Nephron (organoid): ENCODE measurements at regions not wholly inside any gene's neighbourhood (a gene's known extent, or its start where the extent isn't known, plus 50 kb on each side); places are given as distances from the start of the nearest gene placed in this dataset.
"Not testable (repeated sequence)": the region's sequence is repeated elsewhere in the genome, so short reads cannot be mapped to it uniquely, and the experiment has no call there.

Experiments used
- H3K27ac Mint-ChIP-seq, 3 experiments: 2 replicates each; pipeline ENCODE4 v1.8.0; 2020; ENCODE audit warnings: mixed read lengths in 3 of 3, mild to moderate bottlenecking in 2 of 3, moderate library complexity in 1 of 3
- H3K27me3 Mint-ChIP-seq: 2 replicates; pipeline ENCODE4 v1.8.0; 2021; ENCODE audit warnings: low read depth, mild to moderate bottlenecking, moderate library complexity, mixed read lengths
- H3K36me3 Mint-ChIP-seq: 2 replicates; pipeline ENCODE4 v1.8.0; 2020; ENCODE audit warnings: low read depth, mixed read lengths
- H3K4me1 Mint-ChIP-seq: 2 replicates; pipeline ENCODE4 v1.8.0; 2020; ENCODE audit warnings: mixed read lengths
- H3K4me3 Mint-ChIP-seq, 3 experiments: 2 replicates each; pipeline ENCODE4 v1.8.0; 2020; ENCODE audit warnings: mild to moderate bottlenecking in 3 of 3, mixed read lengths in 3 of 3, moderate library complexity in 2 of 3
- H3K9me3 Mint-ChIP-seq: 2 replicates; pipeline ENCODE4 v1.8.0; 2020; ENCODE audit warnings: mixed read lengths
- TF ChIP-seq, protein P1 (sequence below), 3 experiments: fragments of 200-600 bp; sonication (generic); IDR thresholded peaks; one replicate each; pipeline ENCODE4 v1.5.0; 2021; ENCODE audit warnings: antibody characterized with exemption in 3 of 3; ENCODE audit not compliant: unreplicated experiment in 3 of 3

DNA sequence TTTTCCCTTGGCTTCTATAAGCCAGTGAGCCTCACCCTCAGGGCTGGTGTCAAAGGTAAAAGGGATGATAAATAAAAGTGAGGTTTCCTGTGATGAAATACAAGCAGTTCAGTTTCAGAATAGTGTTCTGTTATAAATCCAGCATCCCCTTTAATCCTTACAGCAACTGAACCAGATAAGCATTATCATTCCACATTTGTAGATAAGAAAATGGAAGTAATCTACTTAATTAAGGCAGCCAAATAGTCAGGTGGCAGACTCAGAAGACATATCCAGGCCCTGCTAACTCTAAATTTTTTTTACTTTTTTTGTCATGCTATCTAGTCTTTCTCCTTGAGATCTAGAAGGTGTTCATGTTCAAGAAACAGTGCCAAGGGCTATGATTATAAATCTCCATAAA is 99.4 kb upstream of the SOX21 start:
- Mint-ChIP-seq H3K4me3 (no peak overlapping the region), H3K4me1 (no peaks in the 10 kb centered on the region), H3K27ac (no peak overlapping the region), H3K27me3 (no peaks in the 10 kb centered on the region), H3K9me3 (no peaks in the 10 kb centered on the region), H3K36me3 (no peaks in the 10 kb centered on the region)
- TF ChIP-seq, protein P1, sequence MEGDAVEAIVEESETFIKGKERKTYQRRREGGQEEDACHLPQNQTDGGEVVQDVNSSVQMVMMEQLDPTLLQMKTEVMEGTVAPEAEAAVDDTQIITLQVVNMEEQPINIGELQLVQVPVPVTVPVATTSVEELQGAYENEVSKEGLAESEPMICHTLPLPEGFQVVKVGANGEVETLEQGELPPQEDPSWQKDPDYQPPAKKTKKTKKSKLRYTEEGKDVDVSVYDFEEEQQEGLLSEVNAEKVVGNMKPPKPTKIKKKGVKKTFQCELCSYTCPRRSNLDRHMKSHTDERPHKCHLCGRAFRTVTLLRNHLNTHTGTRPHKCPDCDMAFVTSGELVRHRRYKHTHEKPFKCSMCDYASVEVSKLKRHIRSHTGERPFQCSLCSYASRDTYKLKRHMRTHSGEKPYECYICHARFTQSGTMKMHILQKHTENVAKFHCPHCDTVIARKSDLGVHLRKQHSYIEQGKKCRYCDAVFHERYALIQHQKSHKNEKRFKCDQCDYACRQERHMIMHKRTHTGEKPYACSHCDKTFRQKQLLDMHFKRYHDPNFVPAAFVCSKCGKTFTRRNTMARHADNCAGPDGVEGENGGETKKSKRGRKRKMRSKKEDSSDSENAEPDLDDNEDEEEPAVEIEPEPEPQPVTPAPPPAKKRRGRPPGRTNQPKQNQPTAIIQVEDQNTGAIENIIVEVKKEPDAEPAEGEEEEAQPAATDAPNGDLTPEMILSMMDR (IDR thresholded peaks at IDR 0.05; ENCODE audit: unreplicated experiment in 3 of 3), result no peak

DNA sequence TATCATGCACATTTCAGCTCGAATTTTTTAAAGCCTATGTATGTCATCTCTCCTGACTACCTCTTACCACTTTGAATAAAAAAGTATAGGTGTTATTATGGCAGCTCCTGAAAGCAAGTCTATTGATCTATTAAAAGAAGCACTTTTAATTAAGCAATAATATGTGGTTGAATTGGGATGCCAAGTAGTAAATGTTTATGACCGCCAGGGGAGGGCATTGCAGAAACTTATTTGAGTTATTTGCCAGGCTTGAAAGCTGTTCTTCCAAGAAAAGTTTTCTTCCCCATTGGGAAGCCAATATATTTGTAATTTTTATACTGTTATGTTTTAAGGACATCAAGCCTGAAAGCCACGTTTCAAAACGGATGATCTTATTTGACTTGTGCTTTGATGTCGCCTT is 88.1 kb upstream of the SOX21 start:
- TF ChIP-seq, protein P1 (IDR thresholded peaks at IDR 0.05; ENCODE audit: unreplicated experiment in 3 of 3), result no peak
- Mint-ChIP-seq H3K36me3 (no peaks in the 10 kb centered on the region), H3K9me3 (no peaks in the 10 kb centered on the region), H3K27me3 (no peaks in the 10 kb centered on the region), H3K4me3 (no peak overlapping the region), H3K27ac (no peak overlapping the region), H3K4me1 (peaks cover 6% of the 10 kb centered on the region)

DNA sequence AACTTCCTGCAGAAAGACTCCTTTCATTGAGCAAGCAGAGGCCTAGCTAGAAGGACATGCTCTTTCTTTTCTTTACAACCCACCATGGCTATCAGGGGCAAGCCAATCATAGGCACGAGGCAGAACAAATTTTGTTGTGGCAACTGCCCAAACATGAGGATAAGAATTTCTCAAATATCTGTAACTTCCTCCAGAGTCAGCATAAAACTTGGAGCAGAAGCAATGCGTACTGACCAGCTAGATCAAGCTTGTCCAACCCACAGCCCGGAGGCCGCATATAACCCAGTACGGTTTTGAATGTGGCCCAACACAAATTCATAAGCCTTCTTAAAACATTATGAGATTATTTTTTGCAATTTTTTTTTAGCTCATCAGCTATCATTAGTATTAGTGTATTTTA is 87.0 kb upstream of the SOX21 start:
- Mint-ChIP-seq H3K36me3 (no peaks in the 10 kb centered on the region), H3K27ac (no peak overlapping the region), H3K4me3 (no peak overlapping the region), H3K27me3 (no peaks in the 10 kb centered on the region), H3K9me3 (no peaks in the 10 kb centered on the region), H3K4me1 (peaks cover 6% of the 10 kb centered on the region)
- TF ChIP-seq, protein P1 (IDR thresholded peaks at IDR 0.05; ENCODE audit: unreplicated experiment in 3 of 3), result no peak

DNA sequence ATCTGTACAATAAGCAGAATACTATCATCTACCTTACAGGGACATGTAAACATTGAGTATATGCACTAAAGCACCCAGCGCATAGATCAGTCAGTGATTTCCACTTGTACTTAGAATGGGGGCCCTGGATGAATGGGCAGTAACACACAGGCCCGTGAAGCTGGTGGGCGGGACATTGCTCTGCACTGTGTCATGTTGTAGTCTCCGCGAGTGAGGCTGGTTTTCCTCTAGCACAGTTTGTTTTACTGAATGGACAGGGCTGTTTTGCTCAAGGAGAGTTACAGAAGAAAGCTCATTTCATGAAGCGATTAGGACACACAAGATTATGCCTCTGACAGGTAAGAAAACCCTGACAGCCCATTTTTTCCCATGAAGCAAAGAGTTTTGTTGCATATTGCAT is 86.4 kb upstream of the SOX21 start:
- Mint-ChIP-seq H3K27me3 (no peaks in the 10 kb centered on the region), H3K27ac (no peak overlapping the region), H3K9me3 (no peaks in the 10 kb centered on the region), H3K4me3 (no peak overlapping the region), H3K4me1 (peaks cover 6% of the 10 kb centered on the region), H3K36me3 (no peaks in the 10 kb centered on the region)
- TF ChIP-seq, protein P1 (IDR thresholded peaks at IDR 0.05; ENCODE audit: unreplicated experiment in 3 of 3), result no peak

DNA sequence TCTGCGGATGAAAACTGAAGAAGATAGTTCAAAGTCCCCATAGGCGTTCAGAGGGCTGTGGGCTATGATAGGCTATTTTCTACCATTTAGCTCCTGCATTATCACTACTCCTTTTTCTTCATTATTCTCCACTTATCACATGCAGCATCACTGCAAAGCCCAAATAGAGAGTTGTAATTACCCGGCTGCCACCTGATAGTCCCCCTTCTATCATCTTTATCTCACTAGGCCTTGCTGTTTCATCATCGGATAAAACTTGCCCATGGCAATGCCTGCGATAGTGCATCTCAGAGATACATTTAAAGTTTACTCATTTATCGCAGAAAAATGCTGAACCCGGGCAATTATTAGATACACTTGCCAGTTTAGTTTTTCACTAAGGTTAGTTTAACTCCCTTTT is 82.9 kb upstream of the SOX21 start:
- no peaks in the 10 kb centered on the region for H3K36me3 Mint-ChIP-seq
- H3K9me3 Mint-ChIP-seq, result no peaks in the 10 kb centered on the region
- TF ChIP-seq, protein P1 (IDR thresholded peaks at IDR 0.05; ENCODE audit: unreplicated experiment in 3 of 3), result no peak
- no peaks in the 10 kb centered on the region for H3K27me3 Mint-ChIP-seq
- H3K4me1 Mint-ChIP-seq, result peaks cover 6% of the 10 kb centered on the region
- H3K4me3 Mint-ChIP-seq, result no peak overlapping the region
- no peak overlapping the region for H3K27ac Mint-ChIP-seq

DNA sequence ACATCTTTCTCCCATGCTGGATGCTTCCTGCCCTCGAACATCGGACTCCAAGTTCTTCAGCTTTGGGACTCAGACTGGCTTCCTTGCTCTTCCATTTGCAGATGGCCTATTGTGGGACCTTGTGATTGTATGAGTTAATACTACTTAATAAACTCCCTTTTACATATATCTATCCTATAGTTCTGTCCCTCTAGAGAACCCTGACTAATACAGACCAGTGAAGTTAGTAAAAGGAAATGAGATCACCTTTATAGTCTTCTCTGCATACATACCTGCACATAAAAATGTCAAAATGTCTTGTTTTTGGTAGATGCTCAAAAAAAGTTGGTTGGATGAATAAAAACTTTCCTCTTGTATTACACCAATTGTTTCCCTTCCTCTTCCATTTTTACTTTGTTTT is 73.9 kb upstream of the SOX21 start:
- H3K4me1 Mint-ChIP-seq, H3K4me3 Mint-ChIP-seq, H3K9me3 Mint-ChIP-seq, H3K36me3 Mint-ChIP-seq, H3K27me3 Mint-ChIP-seq, H3K27ac Mint-ChIP-seq: not testable (repeated sequence)

DNA sequence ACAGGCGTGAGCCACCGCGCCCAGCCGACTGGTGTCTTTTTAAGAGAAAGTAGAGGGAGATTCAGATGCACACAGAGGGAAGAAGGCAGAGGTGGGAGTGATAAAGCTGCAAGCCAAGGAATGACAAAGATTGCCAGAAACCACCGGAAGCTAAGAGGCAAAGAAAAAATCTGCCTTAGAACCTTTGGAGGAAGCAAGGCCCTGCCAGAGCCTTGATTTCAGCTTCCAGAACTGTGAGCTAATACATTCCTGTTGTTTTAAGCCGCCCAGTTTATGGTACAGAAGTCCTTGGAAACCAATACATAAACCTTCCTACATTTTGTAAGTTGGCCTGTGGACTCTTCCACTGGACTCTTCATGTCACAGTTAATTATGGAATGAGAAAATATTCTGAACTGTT is 71.7 kb upstream of the SOX21 start:
- H3K36me3 Mint-ChIP-seq, result no peaks in the 10 kb centered on the region
- no peaks in the 10 kb centered on the region for H3K27me3 Mint-ChIP-seq
- H3K27ac Mint-ChIP-seq, result no peak overlapping the region
- H3K4me1 Mint-ChIP-seq, result peaks cover 7% of the 10 kb centered on the region
- TF ChIP-seq, protein P1 (IDR thresholded peaks at IDR 0.05; ENCODE audit: unreplicated experiment in 3 of 3), result no peak
- H3K4me3 Mint-ChIP-seq, result no peak overlapping the region
- H3K9me3 Mint-ChIP-seq, result peaks cover 10% of the 10 kb centered on the region
